Kidney epithelial cell (primary cell): ENCODE measurements at regions not wholly inside any gene's neighbourhood (a gene's known extent, or its start where the extent isn't known, plus 50 kb on each side); places are given as distances from the start of the nearest gene placed in this dataset.
A peak's percentile ranks its signal among the peaks of the same experiment; 100 is the strongest.

Source experiments
- DNase-seq: peaks from one replicate; pipeline ENCODE4 v3.0.0-alpha.2; 2010; ENCODE audit warnings: low read depth
- H3K27me3 ChIP-seq: 2 replicates; pipeline ENCODE4 v1.6.0; 2011; ENCODE audit warnings: low read length; ENCODE audit not compliant: control insufficient read depth, insufficient read depth
- H3K36me3 ChIP-seq: 2 replicates; pipeline ENCODE4 v1.5.1; 2011; ENCODE audit warnings: low read length; ENCODE audit not compliant: control insufficient read depth, insufficient read depth
- H3K4me3 ChIP-seq: 2 replicates; pipeline ENCODE4 v1.5.1; 2011; ENCODE audit warnings: low read depth, mild to moderate bottlenecking, control low read depth, low read length
- TF ChIP-seq, protein P1 (sequence below): IDR thresholded peaks from 2 replicates; pipeline ENCODE4 v1.5.1; 2011; ENCODE audit warnings: mild to moderate bottlenecking, moderate library complexity, low read length, control low read depth, inconsistent platforms; ENCODE audit not compliant: insufficient read depth, poor library complexity, severe bottlenecking

DNA sequence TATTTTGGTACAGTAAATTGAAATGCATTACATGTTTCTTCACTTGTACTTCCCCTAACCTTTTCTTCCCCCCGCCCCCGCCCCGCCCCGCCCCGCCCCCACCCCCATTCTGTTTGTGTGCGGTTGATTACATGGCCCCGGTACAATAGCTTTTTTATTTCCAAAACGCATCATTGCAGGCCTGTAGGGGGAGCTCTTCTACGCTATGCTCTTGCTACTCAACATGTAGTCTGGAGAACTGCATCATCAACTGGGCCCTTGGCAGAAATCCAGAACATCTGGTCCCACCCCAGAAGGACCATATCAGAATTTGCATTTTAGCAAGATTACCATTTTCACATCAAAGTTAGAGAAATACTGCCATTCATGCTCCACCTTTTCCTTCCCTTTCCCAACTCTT, 333.3 kb upstream of the DDX53 start:
- Histone ChIP-seq H3K4me3 (no peak overlapping the region), H3K36me3 (no peaks in the 10 kb centered on the region), H3K27me3 (no peaks in the 10 kb centered on the region)
- DNase-seq, result no peak
- TF ChIP-seq, protein P1, sequence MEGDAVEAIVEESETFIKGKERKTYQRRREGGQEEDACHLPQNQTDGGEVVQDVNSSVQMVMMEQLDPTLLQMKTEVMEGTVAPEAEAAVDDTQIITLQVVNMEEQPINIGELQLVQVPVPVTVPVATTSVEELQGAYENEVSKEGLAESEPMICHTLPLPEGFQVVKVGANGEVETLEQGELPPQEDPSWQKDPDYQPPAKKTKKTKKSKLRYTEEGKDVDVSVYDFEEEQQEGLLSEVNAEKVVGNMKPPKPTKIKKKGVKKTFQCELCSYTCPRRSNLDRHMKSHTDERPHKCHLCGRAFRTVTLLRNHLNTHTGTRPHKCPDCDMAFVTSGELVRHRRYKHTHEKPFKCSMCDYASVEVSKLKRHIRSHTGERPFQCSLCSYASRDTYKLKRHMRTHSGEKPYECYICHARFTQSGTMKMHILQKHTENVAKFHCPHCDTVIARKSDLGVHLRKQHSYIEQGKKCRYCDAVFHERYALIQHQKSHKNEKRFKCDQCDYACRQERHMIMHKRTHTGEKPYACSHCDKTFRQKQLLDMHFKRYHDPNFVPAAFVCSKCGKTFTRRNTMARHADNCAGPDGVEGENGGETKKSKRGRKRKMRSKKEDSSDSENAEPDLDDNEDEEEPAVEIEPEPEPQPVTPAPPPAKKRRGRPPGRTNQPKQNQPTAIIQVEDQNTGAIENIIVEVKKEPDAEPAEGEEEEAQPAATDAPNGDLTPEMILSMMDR, result no peak

DNA sequence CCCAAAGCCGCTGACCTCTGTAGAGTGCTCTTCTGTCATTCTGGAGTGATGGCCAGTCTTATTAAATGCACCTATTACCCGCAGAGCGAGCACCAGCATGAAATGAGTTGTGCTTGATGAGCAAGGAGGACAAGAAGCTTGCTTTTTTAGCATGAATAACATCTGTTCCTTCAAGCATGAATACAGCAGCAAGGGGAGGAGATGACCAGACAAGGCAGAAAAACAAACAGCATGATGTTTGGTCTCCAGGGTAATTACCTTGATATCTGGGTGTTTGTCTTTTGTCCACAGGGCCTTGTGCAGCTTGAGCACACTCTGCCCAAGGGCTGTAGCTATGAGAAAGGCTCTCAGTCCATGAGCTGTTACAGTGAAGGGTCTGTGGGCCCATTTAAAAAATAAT, 324.8 kb upstream of the DDX53 start:
- peak; percentile 51 for DNase-seq
- TF ChIP-seq, protein P1, result no peak
- H3K36me3 ChIP-seq, result no peaks in the 10 kb centered on the region
- no peaks in the 10 kb centered on the region for H3K27me3 ChIP-seq
- H3K4me3 ChIP-seq, result no peak overlapping the region

DNA sequence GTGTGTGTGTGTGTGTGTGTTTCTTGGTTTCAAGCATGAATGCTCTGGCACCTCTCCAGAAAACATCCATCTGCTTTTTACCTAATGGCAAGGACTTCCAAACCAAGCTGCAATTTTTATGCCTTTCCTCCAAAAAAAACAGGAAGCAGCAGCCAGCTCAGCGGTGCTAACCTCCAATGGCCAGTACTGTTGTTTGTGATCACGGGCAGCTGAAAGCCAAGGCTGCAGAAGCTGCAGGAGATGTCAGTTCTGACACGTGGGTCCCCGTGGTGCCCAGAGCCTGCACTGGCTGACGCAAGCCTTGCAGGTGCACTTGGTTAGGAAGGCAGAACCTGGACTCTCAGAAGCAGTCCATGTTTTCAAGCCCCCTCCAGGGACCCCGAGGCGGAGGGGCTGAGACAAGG, 313.6 kb upstream of the DDX53 start:
- H3K4me3 ChIP-seq, result no peak overlapping the region
- TF ChIP-seq, protein P1, result no peak
- no peaks in the 10 kb centered on the region for H3K36me3 ChIP-seq
- H3K27me3 ChIP-seq, result no peaks in the 10 kb centered on the region
- peak; percentile 66 for DNase-seq

DNA sequence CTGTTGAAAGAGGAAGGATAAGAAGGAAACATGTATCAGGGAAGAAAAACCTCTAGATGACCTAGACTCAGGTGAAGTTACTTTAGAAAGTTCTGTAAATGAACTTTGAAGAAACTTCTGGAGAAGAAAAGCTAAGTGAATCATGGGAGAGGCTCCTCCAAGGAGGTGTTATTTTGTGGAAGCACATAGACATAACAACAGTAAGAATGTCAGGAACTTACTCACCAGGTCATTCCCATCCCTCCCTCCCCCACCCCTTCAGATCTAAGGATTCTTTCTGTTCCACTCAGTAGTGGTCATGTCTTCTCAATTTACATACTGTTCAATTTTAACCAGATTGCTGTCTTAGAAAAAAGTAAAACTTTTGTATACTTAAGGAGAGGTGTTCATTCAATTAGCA, 310.5 kb upstream of the DDX53 start:
- Histone ChIP-seq H3K36me3 (no peaks in the 10 kb centered on the region), H3K4me3 (no peak overlapping the region), H3K27me3 (no peaks in the 10 kb centered on the region)
- DNase-seq, result no peak
- TF ChIP-seq, protein P1, result no peak

DNA sequence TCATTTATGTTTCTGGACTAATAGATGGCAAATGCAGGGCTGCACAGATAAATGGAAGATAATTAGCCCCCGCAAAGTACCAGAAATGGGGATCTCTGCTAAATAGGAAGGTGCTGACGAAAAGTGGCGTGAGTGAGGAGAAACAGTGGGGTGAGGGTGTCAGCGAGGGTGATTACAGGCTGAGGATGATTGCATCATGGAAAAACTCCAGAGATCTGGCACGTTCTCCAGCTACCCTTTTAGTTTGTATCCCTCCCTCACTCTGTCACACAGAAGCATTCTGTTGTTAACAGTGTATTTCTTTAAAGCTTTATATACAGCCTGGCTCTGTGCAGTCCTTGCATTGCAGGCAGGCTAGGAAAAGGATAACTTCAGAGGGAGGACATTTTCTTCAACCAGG, 309.6 kb upstream of the DDX53 start:
- no peak for DNase-seq
- Histone ChIP-seq H3K4me3 (no peak overlapping the region), H3K36me3 (no peaks in the 10 kb centered on the region), H3K27me3 (no peaks in the 10 kb centered on the region)
- TF ChIP-seq, protein P1, result no peak

DNA sequence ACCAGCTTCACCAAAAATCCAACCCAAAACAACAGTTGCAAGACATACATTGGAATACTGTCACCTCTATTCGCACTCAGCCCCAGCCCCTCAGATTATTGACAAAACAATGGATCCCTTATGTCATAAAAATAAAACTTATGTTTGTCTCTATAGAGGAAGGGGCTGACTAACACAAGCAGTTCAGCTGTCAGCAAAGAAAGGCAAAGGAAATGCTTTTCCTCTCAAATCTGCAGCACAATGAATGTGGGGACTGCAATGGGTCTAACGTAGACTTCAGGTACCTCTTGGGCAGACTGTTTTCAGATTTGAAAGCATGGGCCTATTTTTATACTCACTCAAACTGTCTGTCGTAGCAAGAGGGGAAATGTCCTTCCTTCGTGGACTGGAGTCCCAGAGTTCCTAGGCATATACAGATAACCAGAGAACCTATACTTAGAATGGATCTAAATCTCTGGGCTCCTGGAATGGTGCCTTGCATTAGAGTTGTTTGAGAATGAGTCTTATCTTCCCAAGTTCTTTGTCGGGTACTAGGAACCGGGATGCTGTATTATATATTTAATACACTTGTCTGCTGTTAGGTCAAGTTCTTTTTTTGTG, 307.7 kb upstream of the DDX53 start:
- no peak overlapping the region for H3K4me3 ChIP-seq

More for the DNA sequence above, 307.7 kb upstream of the DDX53 start:
- no peaks in the 10 kb centered on the region for H3K36me3 ChIP-seq
- DNase-seq, result no peak
- TF ChIP-seq, protein P1, result no peak
- no peaks in the 10 kb centered on the region for H3K27me3 ChIP-seq
